ENCODE measurements at regions not wholly inside any gene's neighbourhood (a gene's known extent, or its start where the extent isn't known, plus 50 kb on each side); places are given as distances from the start of the nearest gene placed in this dataset.

DNA sequence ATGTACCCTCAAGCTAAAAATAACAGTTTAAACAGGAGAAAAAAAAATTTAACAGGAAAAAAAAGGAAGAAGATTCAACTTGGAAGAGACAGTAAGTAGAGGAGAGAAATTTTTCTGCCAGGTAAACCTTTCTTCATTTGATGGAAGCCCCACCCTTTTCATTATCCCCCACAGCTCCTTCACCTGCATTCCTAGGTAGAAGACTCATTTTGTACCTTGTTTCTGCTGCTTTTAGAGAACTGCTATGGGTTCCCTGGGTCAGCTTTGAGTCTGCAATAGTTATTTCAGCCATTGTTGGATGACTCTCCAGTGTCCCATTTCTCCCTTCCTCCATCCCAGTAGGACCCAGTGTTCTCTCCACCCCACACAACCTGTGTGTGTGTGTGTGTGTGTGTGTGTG lies 74.1 kb upstream of the CPEB4 start:
- ChIA-PET POLR2A (no interaction called here), CTCF (interaction anchor here (0.7 kb wide), 1 partner anchor 41 kb away, joined by 5 read pairs; no protein-coding TSS in a partner anchor)
- no peak for TF ChIP-seq SIN3A (IDR thresholded peaks at IDR 0.05; ENCODE audit: borderline replicate concordance, insufficient read depth, low read depth, low read length)
- TF ChIP-seq TCF7L2 (IDR thresholded peaks at IDR 0.05; ENCODE audit: low read depth, low read length), result no peak
- TF ChIP-seq, protein P1, sequence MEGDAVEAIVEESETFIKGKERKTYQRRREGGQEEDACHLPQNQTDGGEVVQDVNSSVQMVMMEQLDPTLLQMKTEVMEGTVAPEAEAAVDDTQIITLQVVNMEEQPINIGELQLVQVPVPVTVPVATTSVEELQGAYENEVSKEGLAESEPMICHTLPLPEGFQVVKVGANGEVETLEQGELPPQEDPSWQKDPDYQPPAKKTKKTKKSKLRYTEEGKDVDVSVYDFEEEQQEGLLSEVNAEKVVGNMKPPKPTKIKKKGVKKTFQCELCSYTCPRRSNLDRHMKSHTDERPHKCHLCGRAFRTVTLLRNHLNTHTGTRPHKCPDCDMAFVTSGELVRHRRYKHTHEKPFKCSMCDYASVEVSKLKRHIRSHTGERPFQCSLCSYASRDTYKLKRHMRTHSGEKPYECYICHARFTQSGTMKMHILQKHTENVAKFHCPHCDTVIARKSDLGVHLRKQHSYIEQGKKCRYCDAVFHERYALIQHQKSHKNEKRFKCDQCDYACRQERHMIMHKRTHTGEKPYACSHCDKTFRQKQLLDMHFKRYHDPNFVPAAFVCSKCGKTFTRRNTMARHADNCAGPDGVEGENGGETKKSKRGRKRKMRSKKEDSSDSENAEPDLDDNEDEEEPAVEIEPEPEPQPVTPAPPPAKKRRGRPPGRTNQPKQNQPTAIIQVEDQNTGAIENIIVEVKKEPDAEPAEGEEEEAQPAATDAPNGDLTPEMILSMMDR (IDR thresholded peaks at IDR 0.05), result no peak
- TF ChIP-seq, protein P2, sequence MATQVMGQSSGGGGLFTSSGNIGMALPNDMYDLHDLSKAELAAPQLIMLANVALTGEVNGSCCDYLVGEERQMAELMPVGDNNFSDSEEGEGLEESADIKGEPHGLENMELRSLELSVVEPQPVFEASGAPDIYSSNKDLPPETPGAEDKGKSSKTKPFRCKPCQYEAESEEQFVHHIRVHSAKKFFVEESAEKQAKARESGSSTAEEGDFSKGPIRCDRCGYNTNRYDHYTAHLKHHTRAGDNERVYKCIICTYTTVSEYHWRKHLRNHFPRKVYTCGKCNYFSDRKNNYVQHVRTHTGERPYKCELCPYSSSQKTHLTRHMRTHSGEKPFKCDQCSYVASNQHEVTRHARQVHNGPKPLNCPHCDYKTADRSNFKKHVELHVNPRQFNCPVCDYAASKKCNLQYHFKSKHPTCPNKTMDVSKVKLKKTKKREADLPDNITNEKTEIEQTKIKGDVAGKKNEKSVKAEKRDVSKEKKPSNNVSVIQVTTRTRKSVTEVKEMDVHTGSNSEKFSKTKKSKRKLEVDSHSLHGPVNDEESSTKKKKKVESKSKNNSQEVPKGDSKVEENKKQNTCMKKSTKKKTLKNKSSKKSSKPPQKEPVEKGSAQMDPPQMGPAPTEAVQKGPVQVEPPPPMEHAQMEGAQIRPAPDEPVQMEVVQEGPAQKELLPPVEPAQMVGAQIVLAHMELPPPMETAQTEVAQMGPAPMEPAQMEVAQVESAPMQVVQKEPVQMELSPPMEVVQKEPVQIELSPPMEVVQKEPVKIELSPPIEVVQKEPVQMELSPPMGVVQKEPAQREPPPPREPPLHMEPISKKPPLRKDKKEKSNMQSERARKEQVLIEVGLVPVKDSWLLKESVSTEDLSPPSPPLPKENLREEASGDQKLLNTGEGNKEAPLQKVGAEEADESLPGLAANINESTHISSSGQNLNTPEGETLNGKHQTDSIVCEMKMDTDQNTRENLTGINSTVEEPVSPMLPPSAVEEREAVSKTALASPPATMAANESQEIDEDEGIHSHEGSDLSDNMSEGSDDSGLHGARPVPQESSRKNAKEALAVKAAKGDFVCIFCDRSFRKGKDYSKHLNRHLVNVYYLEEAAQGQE (IDR thresholded peaks at IDR 0.05; ENCODE audit: insufficient read depth in 1 of 2, low read depth in 2 of 2, low read length in 1 of 2), result no peak
- no peak for TF ChIP-seq POLR2AphosphoS5 (IDR thresholded peaks at IDR 0.05; ENCODE audit: low read depth, low read length)
- Histone ChIP-seq H3K4me3 (ENCODE audit: low read depth in 2 of 2, low read length in 2 of 2) (no peak overlapping the region), H3K27me3 (ENCODE audit: control insufficient read depth, insufficient read depth, low read length) (no peaks in the 10 kb centered on the region), H3K36me3 (ENCODE audit: control insufficient read depth, insufficient read depth, low read length) (no peaks in the 10 kb centered on the region), H3K4me1 (ENCODE audit: control insufficient read depth, insufficient read depth, low read length) (no peaks in the 10 kb centered on the region), H3K27ac (ENCODE audit: low read length) (no peak overlapping the region), H3K9me3 (ENCODE audit: control insufficient read depth, insufficient read depth, low read depth, low read length) (no peaks in the 10 kb centered on the region)
- ATAC-seq, result no peak
- in situ Hi-C loops (cut with HindIII; ENCODE audit: low pct_unique_long_range_greater_than_20kb, low sequenced_read_pairs) (no loop called here), intact Hi-C loops (cut with micrococcal nuclease; ENCODE audit: unreplicated experiment) (no loop called here)
- DNase-seq (ENCODE audit: low read depth, low spot score), result no peak
- no TSS peak for BruUV-seq (replicated peaks)

GRCh38 chr5:173815571-173815970 lies 72.6 kb upstream of the CPEB4 start:
- Histone ChIP-seq H3K27ac (ENCODE audit: low read length) (no peak overlapping the region), H3K36me3 (ENCODE audit: control insufficient read depth, insufficient read depth, low read length) (no peaks in the 10 kb centered on the region), H3K9me3 (ENCODE audit: control insufficient read depth, insufficient read depth, low read depth, low read length) (no peaks in the 10 kb centered on the region), H3K27me3 (ENCODE audit: control insufficient read depth, insufficient read depth, low read length) (no peaks in the 10 kb centered on the region), H3K4me1 (ENCODE audit: control insufficient read depth, insufficient read depth, low read length) (no peaks in the 10 kb centered on the region), H3K4me3 (ENCODE audit: low read depth in 2 of 2, low read length in 2 of 2) (no peak overlapping the region)
- TF ChIP-seq, protein P1 (IDR thresholded peaks at IDR 0.05), result no peak
- TF ChIP-seq, protein P2 (IDR thresholded peaks at IDR 0.05; ENCODE audit: insufficient read depth in 1 of 2, low read depth in 2 of 2, low read length in 1 of 2), result no peak
- TF ChIP-seq SIN3A (IDR thresholded peaks at IDR 0.05; ENCODE audit: borderline replicate concordance, insufficient read depth, low read depth, low read length), result no peak
- TF ChIP-seq TCF7L2 (IDR thresholded peaks at IDR 0.05; ENCODE audit: low read depth, low read length), result no peak
- no peak for DNase-seq (ENCODE audit: low read depth, low spot score)
- intact Hi-C loops (cut with micrococcal nuclease; ENCODE audit: unreplicated experiment), result no loop called here
- no TSS peak for BruUV-seq (replicated peaks)
- ChIA-PET POLR2A (no interaction called here), CTCF (no interaction called here)
- in situ Hi-C loops (cut with HindIII; ENCODE audit: low pct_unique_long_range_greater_than_20kb, low sequenced_read_pairs), result no loop called here
- no peak for ATAC-seq
